Caco-2 (cell line): ENCODE measurements at regions not wholly inside any gene's neighbourhood (a gene's known extent, or its start where the extent isn't known, plus 50 kb on each side); places are given as distances from the start of the nearest gene placed in this dataset.

Source experiments
- BruUV-seq: library from RNA; stranded (reverse); fragments of 400-500 nt; replicated peaks from 2 replicates; lab custom pipeline; 2021; lab: Mats Ljungman, UMichigan
- CTCF ChIA-PET: fragments of 300-600 bp; sonication (Branson Sonifier 250); formaldehyde crosslinking; loops from one replicate; lab custom pipeline; 2022; ENCODE audit warnings: antibody characterized with exemption; lab: Charles Lee
- POLR2A ChIA-PET: fragments of 300-600 bp; sonication (Branson Sonifier 250); formaldehyde crosslinking; loops from one replicate; lab custom pipeline; 2022; ENCODE audit warnings: antibody characterized with exemption; lab: Charles Lee
- DNase-seq, 2 experiments: peaks; one replicate each; pipeline versions ENCODE4 v3.0.0 to v3.0.0-alpha.2; 2020 to 2022
- H3K27me3 ChIP-seq: replicated peaks from 2 replicates; pipeline ENCODE4 v1.6.0; 2011; ENCODE audit warnings: low read length; ENCODE audit not compliant: control insufficient read depth, insufficient read depth
- H3K36me3 ChIP-seq: 2 replicates; pipeline ENCODE4 v1.5.1; 2011; ENCODE audit warnings: low read length; ENCODE audit not compliant: control insufficient read depth, insufficient read depth
- H3K4me1 ChIP-seq: fragments of 250-450 bp; sonication (Bioruptor Pico); 2 replicates; pipeline ENCODE4 v1.5.1; 2020; ENCODE audit warnings: mild to moderate bottlenecking
- H3K4me3 ChIP-seq: 2 replicates; pipeline ENCODE4 v1.5.1; 2011; ENCODE audit warnings: low read depth, mild to moderate bottlenecking, control low read depth, low read length
- H3K9me3 ChIP-seq: fragments of 250-450 bp; sonication (Bioruptor Pico); 2 replicates; pipeline ENCODE4 v1.5.1; 2020; ENCODE audit warnings: mild to moderate bottlenecking, moderate library complexity
- H3K27ac Mint-ChIP-seq: one replicate; pipeline ENCODE4 v1.8.0; 2022; ENCODE audit warnings: mixed read lengths; ENCODE audit not compliant: unreplicated experiment
- H3K27me3 Mint-ChIP-seq: one replicate; pipeline ENCODE4 v1.8.0; 2022; ENCODE audit warnings: mixed read lengths; ENCODE audit not compliant: insufficient read depth, unreplicated experiment
- H3K36me3 Mint-ChIP-seq: one replicate; pipeline ENCODE4 v1.8.0; 2022; ENCODE audit warnings: mild to moderate bottlenecking, mixed read lengths; ENCODE audit not compliant: insufficient read depth, unreplicated experiment
- H3K4me1 Mint-ChIP-seq: one replicate; pipeline ENCODE4 v1.8.0; 2022; ENCODE audit warnings: low read depth, mixed read lengths; ENCODE audit not compliant: unreplicated experiment
- H3K4me3 Mint-ChIP-seq: one replicate; pipeline ENCODE4 v1.8.0; 2022; ENCODE audit warnings: mild to moderate bottlenecking, moderate library complexity, mixed read lengths; ENCODE audit not compliant: unreplicated experiment
- H3K9me3 Mint-ChIP-seq: one replicate; pipeline ENCODE4 v1.8.0; 2022; ENCODE audit warnings: mixed read lengths; ENCODE audit not compliant: unreplicated experiment
- CTCF ChIP-seq, 2 experiments: fragments of 200-600 bp in 1 of 2; IDR thresholded peaks; 1 replicate in 1 of 2; 2 replicates in 1 of 2; pipeline versions ENCODE4 v1.5.1 to v1.8.0; 2011 to 2022; ENCODE audit warnings: antibody characterized with exemption in 1 of 2, control low read depth in 1 of 2, inconsistent platforms in 1 of 2, low read depth in 1 of 2, low read length in 1 of 2, mild to moderate bottlenecking in 1 of 2, moderate library complexity in 1 of 2; ENCODE audit not compliant: insufficient read depth in 1 of 2, severe bottlenecking in 1 of 2, unreplicated experiment in 1 of 2
- intact Hi-C: fragments of 100-400 bp; cut with micrococcal nuclease; formaldehyde crosslinking; loops from one replicate; pipeline ENCODE4 v1.10.0; 2022; ENCODE audit not compliant: unreplicated experiment

DNA sequence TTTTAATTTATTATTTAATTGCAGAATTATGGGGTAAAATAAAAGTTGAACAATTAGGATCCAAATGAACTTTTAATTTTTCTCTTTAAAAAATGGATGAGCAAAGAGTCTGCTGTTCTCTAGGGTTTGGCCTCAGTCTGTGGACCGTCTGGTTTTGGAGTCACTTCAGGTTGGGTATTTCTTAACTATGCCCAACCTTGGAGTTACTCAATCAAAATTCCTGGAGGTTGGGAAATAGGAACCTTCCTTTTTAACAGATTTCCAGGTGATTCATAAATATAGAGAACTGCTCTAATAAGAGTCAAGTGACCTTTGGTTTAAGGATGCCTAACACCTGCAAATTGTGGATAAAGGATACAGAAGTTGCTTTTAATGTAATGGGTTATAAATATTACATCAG lies 241.5 kb upstream of the GCFC2 start:
- BruUV-seq: no TSS peak
- no peaks in the 10 kb centered on the region for H3K9me3 ChIP-seq
- peak in 1 of 2 experiments; percentile 8 for DNase-seq
- H3K4me3 ChIP-seq: no peak overlapping the region
- no peaks in the 10 kb centered on the region; the same call in 1 of the 2 replicates for H3K27me3 ChIP-seq
- no peaks in the 10 kb centered on the region for H3K4me1 ChIP-seq
- Mint-ChIP-seq H3K27ac (no peak overlapping the region), H3K27me3 (peaks cover 3% of the 10 kb centered on the region), H3K9me3 (no peaks in the 10 kb centered on the region), H3K4me3 (no peak overlapping the region), H3K4me1 (no peaks in the 10 kb centered on the region), H3K36me3 (no peaks in the 10 kb centered on the region)
- ChIA-PET CTCF (no interaction called here), POLR2A (no interaction called here)
- no peaks in the 10 kb centered on the region for H3K36me3 ChIP-seq
- intact Hi-C loops: loop anchor here (1.0 kb wide), 1 partner anchor 58 kb away; no protein-coding TSS in a partner anchor
- no peak for TF ChIP-seq CTCF (IDR thresholded peaks at IDR 0.05; ENCODE audit: insufficient read depth in 1 of 2, low read depth in 1 of 2, low read length in 1 of 2, severe bottlenecking in 1 of 2, unreplicated experiment in 1 of 2)

GRCh38 chr2:75949385-75950030 lies 238.8 kb upstream of the GCFC2 start:
- ChIA-PET POLR2A (no interaction called here), CTCF (no interaction called here)
- TF ChIP-seq CTCF (IDR thresholded peaks at IDR 0.05; ENCODE audit: insufficient read depth in 1 of 2, low read depth in 1 of 2, low read length in 1 of 2, severe bottlenecking in 1 of 2, unreplicated experiment in 1 of 2): no peak
- Histone ChIP-seq H3K4me3 (no peak overlapping the region), H3K36me3 (no peaks in the 10 kb centered on the region), H3K9me3 (no peaks in the 10 kb centered on the region), H3K27me3 (no peaks in the 10 kb centered on the region; the same call in 1 of the 2 replicates), H3K4me1 (no peaks in the 10 kb centered on the region)
- H3K4me1 Mint-ChIP-seq: no peaks in the 10 kb centered on the region
- H3K36me3 Mint-ChIP-seq: no peaks in the 10 kb centered on the region
- H3K9me3 Mint-ChIP-seq: no peaks in the 10 kb centered on the region
- BruUV-seq: no TSS peak
- H3K4me3 Mint-ChIP-seq: no peak overlapping the region
- no peaks in the 10 kb centered on the region for H3K27me3 Mint-ChIP-seq
- intact Hi-C loops: no loop called here
- no peak overlapping the region for H3K27ac Mint-ChIP-seq
- DNase-seq: no peak

- H3K9me3 ChIP-seq: no peaks in the 10 kb centered on the region
- intact Hi-C loops: no loop called here
- no TSS peak for BruUV-seq
- POLR2A ChIA-PET: no interaction called here
- H3K4me1 ChIP-seq: no peaks in the 10 kb centered on the region
- no peak for TF ChIP-seq CTCF (IDR thresholded peaks at IDR 0.05; ENCODE audit: insufficient read depth in 1 of 2, low read depth in 1 of 2, low read length in 1 of 2, severe bottlenecking in 1 of 2, unreplicated experiment in 1 of 2)
- no peak overlapping the region for H3K4me3 ChIP-seq
- no peaks in the 10 kb centered on the region for H3K36me3 ChIP-seq
- peaks cover 22% of the 10 kb centered on the region for H3K9me3 Mint-ChIP-seq
- DNase-seq: no peak
- peaks cover 10% of the 10 kb centered on the region for H3K27me3 Mint-ChIP-seq
- H3K27me3 ChIP-seq: no peaks in the 10 kb centered on the region
- no peak overlapping the region for H3K27ac Mint-ChIP-seq
- no peaks in the 10 kb centered on the region for H3K4me1 Mint-ChIP-seq
- CTCF ChIA-PET: interaction anchor here (0.6 kb wide), 1 partner anchor 40 kb away, joined by 4 read pairs; no protein-coding TSS in a partner anchor
- no peaks in the 10 kb centered on the region for H3K36me3 Mint-ChIP-seq
- no peak overlapping the region for H3K4me3 Mint-ChIP-seq
These were observed 225.6 kb upstream of the GCFC2 start for GRCh38 chr2:75936311-75936710.
